ENCODE measurements at regions not wholly inside any gene's neighbourhood (a gene's known extent, or its start where the extent isn't known, plus 50 kb on each side); places are given as distances from the start of the nearest gene placed in this dataset.

- no peak for DNase-seq (ENCODE audit: insufficient read length, low spot score)
- no peak for TF ChIP-seq CTCF (IDR thresholded peaks at IDR 0.05; ENCODE audit: insufficient read depth, missing control alignments)
- no peak for FAIRE-seq
Observed at GRCh38 chr14:96979611-96980074, 182.5 kb downstream of the VRK1 start.

GRCh38 chr14:96980835-96981234, 183.7 kb downstream of the VRK1 start:
- FAIRE-seq (no peak), DNase-seq (ENCODE audit: insufficient read length, low spot score) (no peak)
- TF ChIP-seq CTCF (IDR thresholded peaks at IDR 0.05; ENCODE audit: insufficient read depth, missing control alignments) = no peak

- FAIRE-seq = no peak
Observed at GRCh38 chr14:96986256-96987085, 189.3 kb downstream of the VRK1 start.

GRCh38 chr14:96987086-96987474, 189.9 kb downstream of the VRK1 start:
- no peak for TF ChIP-seq CTCF (IDR thresholded peaks at IDR 0.05; ENCODE audit: insufficient read depth, missing control alignments)
- no peak for DNase-seq (ENCODE audit: insufficient read length, low spot score)
- no peak for FAIRE-seq

More at GRCh38 chr14:96986256-96987085, 189.3 kb downstream of the VRK1 start:
- TF ChIP-seq CTCF (IDR thresholded peaks at IDR 0.05; ENCODE audit: insufficient read depth, missing control alignments) = no peak
- no peak for DNase-seq (ENCODE audit: insufficient read length, low spot score)

- FAIRE-seq = no peak
- TF ChIP-seq CTCF (IDR thresholded peaks at IDR 0.05; ENCODE audit: insufficient read depth, missing control alignments) = no peak
- DNase-seq (ENCODE audit: insufficient read length, low spot score) = no peak
Observed at GRCh38 chr14:96987771-96988170, 190.6 kb downstream of the VRK1 start.

- TF ChIP-seq CTCF (IDR thresholded peaks at IDR 0.05; ENCODE audit: insufficient read depth, missing control alignments) = no peak
- FAIRE-seq (no peak), DNase-seq (ENCODE audit: insufficient read length, low spot score) (no peak)
Observed at GRCh38 chr14:96989306-96989705, 192.1 kb downstream of the VRK1 start.

GRCh38 chr14:96991226-96991625, 194.0 kb downstream of the VRK1 start:
- DNase-seq (ENCODE audit: insufficient read length, low spot score) (no peak), FAIRE-seq (no peak)
- no peak for TF ChIP-seq CTCF (IDR thresholded peaks at IDR 0.05; ENCODE audit: insufficient read depth, missing control alignments)
